NT2/D1 (cell line): ENCODE measurements at regions not wholly inside any gene's neighbourhood (a gene's known extent, or its start where the extent isn't known, plus 50 kb on each side); places are given as distances from the start of the nearest gene placed in this dataset.

Experiments
- DNase-seq: peaks from one replicate; pipeline ENCODE4 v3.0.0-alpha.2; 2011; ENCODE audit warnings: low read depth, low spot score
- H3K27me3 ChIP-seq: 2 replicates; pipeline ENCODE4 v1.6.0; 2011; ENCODE audit warnings: mild to moderate bottlenecking; ENCODE audit not compliant: insufficient read length, insufficient read depth
- H3K36me3 ChIP-seq: 2 replicates; pipeline ENCODE4 v1.6.1; 2011; ENCODE audit warnings: mild to moderate bottlenecking, low read length, mixed read lengths; ENCODE audit not compliant: insufficient read depth, insufficient read length
- H3K4me1 ChIP-seq: 2 replicates; pipeline ENCODE4 v1.5.1; 2011; ENCODE audit not compliant: insufficient read depth, insufficient read length
- H3K4me3 ChIP-seq: 2 replicates; pipeline ENCODE4 v1.5.1; 2011; ENCODE audit warnings: low read depth; ENCODE audit not compliant: insufficient read length
- H3K9ac ChIP-seq: 2 replicates; pipeline ENCODE4 v1.6.0; 2011; ENCODE audit warnings: low read depth; ENCODE audit not compliant: insufficient read length
- H3K9me3 ChIP-seq: 2 replicates; pipeline ENCODE4 v1.5.1; 2011; ENCODE audit warnings: mild to moderate bottlenecking, low read length; ENCODE audit not compliant: insufficient read depth
- SUZ12 ChIP-seq: IDR thresholded peaks from 2 replicates; pipeline ENCODE4 v1.6.1; 2011; ENCODE audit not compliant: insufficient read length, insufficient read depth; ENCODE audit errors: extremely low read depth
- YY1 ChIP-seq: IDR thresholded peaks from 2 replicates; pipeline ENCODE4 v1.6.1; 2011; ENCODE audit not compliant: insufficient read length, insufficient read depth
- ZNF274 ChIP-seq: IDR thresholded peaks from 2 replicates; pipeline ENCODE4 v1.6.1; 2011; ENCODE audit warnings: mild to moderate bottlenecking, low read depth, low read length

DNA sequence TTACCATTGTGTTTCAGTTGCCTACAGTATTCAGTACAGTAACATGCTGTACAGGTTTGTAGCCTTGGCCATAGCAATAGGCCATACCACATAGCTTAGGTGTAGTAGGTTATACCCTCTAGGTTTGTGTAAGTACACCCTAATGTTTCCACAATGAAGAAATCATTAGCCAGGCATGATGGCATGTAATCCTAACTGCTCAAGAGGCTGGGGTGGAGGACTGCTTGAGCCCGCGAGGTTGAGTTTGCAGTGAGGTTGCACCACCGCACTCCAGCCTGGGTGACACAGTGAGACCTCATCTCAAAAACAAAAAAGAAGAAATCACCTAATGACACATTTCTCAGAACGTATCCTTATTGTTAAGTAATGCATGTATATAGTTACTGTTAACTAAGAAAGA, 63.2 kb upstream of the KTN1 start:
- no peak for DNase-seq
- H3K27me3 ChIP-seq, result no peaks in the 10 kb centered on the region
- H3K9me3 ChIP-seq, result no peaks in the 10 kb centered on the region
- no peaks in the 10 kb centered on the region for H3K36me3 ChIP-seq
- TF ChIP-seq SUZ12 (no peak), YY1 (no peak), ZNF274 (no peak)
- no peak overlapping the region for H3K4me3 ChIP-seq
- H3K4me1 ChIP-seq, result no peaks in the 10 kb centered on the region
- H3K9ac ChIP-seq, result no peak overlapping the region

DNA sequence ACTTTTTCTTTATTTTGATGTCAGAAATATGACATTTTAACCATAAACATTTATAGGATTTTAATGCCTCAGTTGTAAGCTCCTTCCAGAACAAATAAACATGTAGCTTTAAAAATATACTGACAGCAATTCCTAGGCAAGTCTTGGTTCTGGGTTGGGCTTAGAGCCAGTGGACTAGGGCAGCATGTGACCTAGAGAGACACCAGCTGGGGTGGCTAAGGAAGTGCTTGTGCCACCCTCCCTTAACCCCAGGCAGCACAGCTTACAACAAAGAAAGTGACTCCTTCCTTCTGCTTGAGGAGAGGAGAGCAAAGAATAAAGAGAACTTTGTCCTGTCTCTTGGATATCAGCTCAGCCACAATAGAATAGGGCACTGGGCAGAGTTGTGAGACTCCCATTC, 61.6 kb upstream of the KTN1 start:
- no peak overlapping the region for H3K9ac ChIP-seq
- no peak for TF ChIP-seq ZNF274
- no peak for TF ChIP-seq YY1
- no peaks in the 10 kb centered on the region for H3K36me3 ChIP-seq
- no peaks in the 10 kb centered on the region for H3K9me3 ChIP-seq
- no peak overlapping the region for H3K4me3 ChIP-seq
- H3K27me3 ChIP-seq, result no peaks in the 10 kb centered on the region
- DNase-seq, result no peak
- no peaks in the 10 kb centered on the region for H3K4me1 ChIP-seq

DNA sequence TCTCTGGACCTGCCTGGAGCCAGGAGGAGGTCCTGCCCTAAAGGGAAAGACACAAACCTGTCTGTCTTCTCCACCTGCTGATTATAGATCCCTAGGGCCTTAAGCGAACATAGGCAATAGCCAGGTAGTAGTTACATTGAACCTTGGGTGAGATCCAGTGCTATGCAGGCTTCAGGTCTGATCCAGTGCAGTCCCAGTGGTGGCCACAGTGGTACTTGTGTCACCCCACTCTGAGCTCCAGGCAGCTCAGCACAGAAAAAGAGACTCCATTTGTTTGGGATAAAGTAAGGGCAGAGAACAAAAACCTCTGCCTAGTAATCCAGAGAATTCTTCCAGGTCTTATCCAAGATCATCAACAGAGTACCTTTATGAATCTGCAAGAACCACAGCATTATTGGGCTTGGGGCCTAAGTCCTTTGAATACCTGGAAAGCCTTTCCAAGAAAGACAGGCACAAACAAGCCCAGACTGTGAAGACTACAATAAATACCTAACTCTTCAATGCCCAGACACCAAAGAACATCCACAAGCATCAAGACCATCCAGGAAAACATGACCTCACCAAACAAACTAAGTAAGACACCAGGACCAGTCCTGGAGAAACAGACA, 60.4 kb upstream of the KTN1 start:
- Histone ChIP-seq H3K9ac (no peak overlapping the region), H3K36me3 (no peaks in the 10 kb centered on the region), H3K4me3 (no peak overlapping the region), H3K4me1 (no peaks in the 10 kb centered on the region), H3K9me3 (no peaks in the 10 kb centered on the region), H3K27me3 (no peaks in the 10 kb centered on the region)
- DNase-seq, result no peak
- TF ChIP-seq SUZ12 (no peak), YY1 (no peak), ZNF274 (no peak)

DNA sequence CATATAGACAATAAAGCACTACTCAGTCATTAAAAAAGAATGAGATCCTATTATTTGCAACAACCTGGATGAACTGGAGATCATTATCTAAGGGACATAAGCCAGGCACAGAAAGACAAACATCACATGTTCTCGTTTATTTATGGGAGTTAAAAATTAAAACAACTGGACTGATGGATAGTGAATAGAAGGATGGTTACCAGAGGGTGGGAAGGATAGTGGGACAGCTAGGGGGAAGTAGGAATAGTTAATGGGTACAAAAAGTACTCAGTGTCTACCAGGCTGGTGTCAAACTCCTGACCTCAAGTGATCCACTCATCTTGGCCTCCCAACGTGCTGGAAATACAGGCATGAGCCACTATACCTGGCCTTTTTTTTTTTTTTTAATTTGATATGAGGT, 56.7 kb upstream of the KTN1 start:
- Histone ChIP-seq H3K9ac (no peak overlapping the region), H3K4me3 (no peak overlapping the region), H3K27me3 (no peaks in the 10 kb centered on the region), H3K36me3 (no peaks in the 10 kb centered on the region), H3K9me3 (no peaks in the 10 kb centered on the region), H3K4me1 (no peaks in the 10 kb centered on the region)
- DNase-seq, result no peak
- no peak for TF ChIP-seq YY1
- TF ChIP-seq ZNF274, result no peak
- TF ChIP-seq SUZ12, result no peak
